DND-41 (cell line): ENCODE measurements at regions not wholly inside any gene's neighbourhood (a gene's known extent, or its start where the extent isn't known, plus 50 kb on each side); places are given as distances from the start of the nearest gene placed in this dataset.

ENCODE experiments used
- ATAC-seq: fragments of 200-7000 bp; cut with Tn5 transposase; 3 replicates; pipeline ENCODE4 v1.9.1; 2021; ENCODE audit warnings: low read depth; ENCODE audit not compliant: insufficient read depth
- DNase-seq: peaks from one replicate; pipeline ENCODE4 v3.0.0-alpha.2; 2020
- H2AFZ ChIP-seq: 2 replicates; pipeline ENCODE4 v1.6.0; 2012; ENCODE audit warnings: low read depth, low read length
- H3K27ac ChIP-seq: 2 replicates; pipeline ENCODE4 v1.5.1; 2012; ENCODE audit warnings: low read length, inconsistent platforms
- H3K27me3 ChIP-seq: fragments of 200-600 bp; sonication (generic); 2 replicates; pipeline ENCODE4 v1.6.0; 2012; ENCODE audit warnings: low read length, mild to moderate bottlenecking, inconsistent platforms; ENCODE audit not compliant: insufficient read depth, poor library complexity
- H3K36me3 ChIP-seq: 2 replicates; pipeline ENCODE4 v1.5.1; 2012; ENCODE audit warnings: low read length, inconsistent platforms; ENCODE audit not compliant: insufficient read depth
- H3K4me1 ChIP-seq: 2 replicates; pipeline ENCODE4 v1.5.1; 2012; ENCODE audit warnings: mild to moderate bottlenecking, low read length; ENCODE audit not compliant: insufficient read depth
- H3K4me2 ChIP-seq: 2 replicates; pipeline ENCODE4 v1.6.0; 2012; ENCODE audit warnings: mild to moderate bottlenecking, moderate library complexity, low read length, inconsistent platforms; ENCODE audit not compliant: insufficient read depth
- H3K4me3 ChIP-seq, 2 experiments: fragments of 200-600 bp in 1 of 2; shearing (Covaris generic) in 1 of 2; 2 replicates each; pipeline ENCODE4 v1.5.1; 2012 to 2016; ENCODE audit warnings: inconsistent platforms in 2 of 2, low read length in 2 of 2, mild to moderate bottlenecking in 2 of 2, low read depth in 1 of 2, moderate library complexity in 1 of 2
- H3K79me2 ChIP-seq: 2 replicates; pipeline ENCODE4 v1.6.0; 2012; ENCODE audit warnings: low read length, inconsistent platforms; ENCODE audit not compliant: insufficient read depth
- H3K9ac ChIP-seq: 2 replicates; pipeline ENCODE4 v1.6.0; 2012; ENCODE audit warnings: low read depth, mild to moderate bottlenecking, inconsistent platforms, low read length, moderate library complexity
- H3K9me3 ChIP-seq: 2 replicates; pipeline ENCODE4 v1.5.1; 2012; ENCODE audit warnings: low read length, moderate library complexity, mild to moderate bottlenecking, inconsistent platforms; ENCODE audit not compliant: insufficient read depth, severe bottlenecking
- H4K20me1 ChIP-seq: 2 replicates; pipeline ENCODE4 v1.6.0; 2012; ENCODE audit warnings: low read length; ENCODE audit not compliant: insufficient read depth
- EZH2 ChIP-seq: IDR thresholded peaks from 3 replicates; pipeline ENCODE4 v1.6.1; 2012; ENCODE audit warnings: borderline replicate concordance, low read depth, mild to moderate bottlenecking, moderate library complexity, low read length, inconsistent platforms; ENCODE audit not compliant: severe bottlenecking
- TF ChIP-seq, protein P1 (sequence below): IDR thresholded peaks from 2 replicates; pipeline ENCODE4 v1.5.1; 2012; ENCODE audit warnings: borderline replicate concordance, low read length, moderate library complexity, mild to moderate bottlenecking; ENCODE audit not compliant: poor library complexity, severe bottlenecking; ENCODE audit errors: extremely low read depth

DNA sequence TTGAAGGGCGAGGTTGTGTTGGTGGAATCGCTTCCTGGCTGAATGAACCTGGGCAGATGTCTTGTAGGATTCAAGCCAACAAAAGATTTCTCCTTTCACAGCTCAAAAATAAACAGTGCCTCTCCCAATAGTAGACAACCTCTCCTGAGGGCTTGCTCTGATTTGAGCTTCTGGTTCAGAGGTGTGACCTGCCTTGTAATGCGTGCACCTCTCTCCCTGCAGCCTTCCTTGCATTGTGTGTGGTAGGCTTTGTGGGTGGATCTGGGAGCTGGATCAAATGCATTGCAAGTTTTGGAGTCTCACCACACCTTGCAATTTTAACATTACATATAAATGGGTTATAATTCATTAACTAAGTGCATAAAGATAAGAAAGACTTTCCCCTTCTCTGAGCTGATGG, 96.9 kb upstream of the PTCH1 start:
- H4K20me1 ChIP-seq = no peaks in the 10 kb centered on the region
- TF ChIP-seq, protein P1, sequence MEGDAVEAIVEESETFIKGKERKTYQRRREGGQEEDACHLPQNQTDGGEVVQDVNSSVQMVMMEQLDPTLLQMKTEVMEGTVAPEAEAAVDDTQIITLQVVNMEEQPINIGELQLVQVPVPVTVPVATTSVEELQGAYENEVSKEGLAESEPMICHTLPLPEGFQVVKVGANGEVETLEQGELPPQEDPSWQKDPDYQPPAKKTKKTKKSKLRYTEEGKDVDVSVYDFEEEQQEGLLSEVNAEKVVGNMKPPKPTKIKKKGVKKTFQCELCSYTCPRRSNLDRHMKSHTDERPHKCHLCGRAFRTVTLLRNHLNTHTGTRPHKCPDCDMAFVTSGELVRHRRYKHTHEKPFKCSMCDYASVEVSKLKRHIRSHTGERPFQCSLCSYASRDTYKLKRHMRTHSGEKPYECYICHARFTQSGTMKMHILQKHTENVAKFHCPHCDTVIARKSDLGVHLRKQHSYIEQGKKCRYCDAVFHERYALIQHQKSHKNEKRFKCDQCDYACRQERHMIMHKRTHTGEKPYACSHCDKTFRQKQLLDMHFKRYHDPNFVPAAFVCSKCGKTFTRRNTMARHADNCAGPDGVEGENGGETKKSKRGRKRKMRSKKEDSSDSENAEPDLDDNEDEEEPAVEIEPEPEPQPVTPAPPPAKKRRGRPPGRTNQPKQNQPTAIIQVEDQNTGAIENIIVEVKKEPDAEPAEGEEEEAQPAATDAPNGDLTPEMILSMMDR = no peak
- TF ChIP-seq EZH2 = no peak
- DNase-seq (no peak), ATAC-seq (no peak)
- H3K9me3 ChIP-seq = no peaks in the 10 kb centered on the region
- no peaks in the 10 kb centered on the region for H3K79me2 ChIP-seq
- H3K27me3 ChIP-seq = no peaks in the 10 kb centered on the region
- H3K4me3 ChIP-seq = no peak overlapping the region
- H2AFZ ChIP-seq = no peak overlapping the region
- H3K36me3 ChIP-seq = no peaks in the 10 kb centered on the region
- no peak overlapping the region for H3K4me2 ChIP-seq
- no peaks in the 10 kb centered on the region for H3K4me1 ChIP-seq
- no peak overlapping the region for H3K27ac ChIP-seq
- no peak overlapping the region for H3K9ac ChIP-seq

DNA sequence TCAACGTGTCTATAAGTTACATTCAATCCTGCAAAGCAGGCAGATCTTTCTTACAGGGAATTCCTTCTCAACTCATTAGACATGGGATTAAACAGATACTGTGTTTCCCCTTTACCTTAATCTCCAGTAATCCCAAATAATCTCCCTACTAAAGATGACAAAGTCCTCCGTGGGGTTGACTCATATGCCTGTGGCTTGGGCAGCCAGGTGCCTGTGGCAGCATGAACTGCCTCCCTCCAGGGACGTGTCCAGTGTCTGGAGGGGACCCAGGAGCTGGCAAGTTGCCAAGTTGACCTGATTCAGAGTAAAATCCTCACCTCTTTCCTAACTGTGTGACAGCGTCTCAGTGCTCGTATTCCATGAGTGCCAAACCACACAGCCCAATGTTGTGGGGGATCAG, 94.6 kb upstream of the PTCH1 start:
- H3K4me1 ChIP-seq = no peaks in the 10 kb centered on the region
- H3K9me3 ChIP-seq = no peaks in the 10 kb centered on the region
- H3K4me3 ChIP-seq = no peak overlapping the region
- H3K9ac ChIP-seq = no peak overlapping the region
- H3K27ac ChIP-seq = no peak overlapping the region
- no peaks in the 10 kb centered on the region for H3K79me2 ChIP-seq
- no peak for DNase-seq
- H3K36me3 ChIP-seq = no peaks in the 10 kb centered on the region
- no peak overlapping the region for H3K4me2 ChIP-seq
- no peak for ATAC-seq
- H3K27me3 ChIP-seq = no peaks in the 10 kb centered on the region
- no peak overlapping the region for H2AFZ ChIP-seq
- TF ChIP-seq, protein P1 = no peak
- TF ChIP-seq EZH2 = no peak
- no peaks in the 10 kb centered on the region for H4K20me1 ChIP-seq

DNA sequence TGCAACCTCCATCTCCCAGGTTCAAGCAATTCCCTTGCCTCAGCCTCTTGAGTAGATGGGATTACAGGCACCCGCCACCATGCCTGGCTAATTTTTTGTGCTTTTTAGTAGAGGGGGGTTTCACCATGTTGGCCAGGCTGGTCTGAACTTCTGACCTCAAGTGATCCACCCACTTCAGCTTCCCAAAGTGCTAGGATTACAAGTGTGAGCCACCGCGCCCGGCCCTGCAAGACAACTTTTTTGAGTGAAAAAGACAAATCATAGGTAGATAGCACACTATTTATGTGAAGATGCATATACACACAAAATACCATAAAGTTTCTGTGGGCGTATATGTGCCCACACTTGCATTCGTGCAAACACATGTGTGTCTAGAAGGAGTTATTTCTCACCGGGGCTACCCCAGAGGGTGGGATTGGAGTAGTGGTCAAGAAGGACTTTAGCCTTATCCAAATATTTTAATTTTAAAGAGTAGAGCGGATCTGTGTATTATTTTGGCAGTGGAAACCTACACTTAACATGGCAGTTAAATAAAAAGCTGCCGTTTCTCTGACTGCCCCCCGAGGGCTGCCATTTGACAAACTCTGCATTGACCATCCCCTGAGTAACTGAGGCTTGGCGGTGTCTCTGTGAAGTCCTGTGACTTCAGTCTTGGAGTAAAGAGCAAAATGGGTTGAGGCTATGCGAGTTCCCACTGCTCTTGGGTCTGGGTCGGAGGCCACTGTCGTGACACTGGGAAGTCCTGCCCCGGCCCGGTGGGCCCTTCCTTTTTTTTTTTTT, 93.4 kb upstream of the PTCH1 start:
- Histone ChIP-seq H3K27me3 (no peaks in the 10 kb centered on the region), H4K20me1 (no peaks in the 10 kb centered on the region), H3K79me2 (no peaks in the 10 kb centered on the region), H3K27ac (no peak overlapping the region), H3K9me3 (no peaks in the 10 kb centered on the region), H3K4me3 (no peak overlapping the region), H3K4me1 (no peaks in the 10 kb centered on the region), H2AFZ (no peak overlapping the region), H3K36me3 (no peaks in the 10 kb centered on the region), H3K4me2 (no peak overlapping the region), H3K9ac (no peak overlapping the region)
- DNase-seq (no peak), ATAC-seq (no peak)
- TF ChIP-seq, protein P1 = no peak
- no peak for TF ChIP-seq EZH2

DNA sequence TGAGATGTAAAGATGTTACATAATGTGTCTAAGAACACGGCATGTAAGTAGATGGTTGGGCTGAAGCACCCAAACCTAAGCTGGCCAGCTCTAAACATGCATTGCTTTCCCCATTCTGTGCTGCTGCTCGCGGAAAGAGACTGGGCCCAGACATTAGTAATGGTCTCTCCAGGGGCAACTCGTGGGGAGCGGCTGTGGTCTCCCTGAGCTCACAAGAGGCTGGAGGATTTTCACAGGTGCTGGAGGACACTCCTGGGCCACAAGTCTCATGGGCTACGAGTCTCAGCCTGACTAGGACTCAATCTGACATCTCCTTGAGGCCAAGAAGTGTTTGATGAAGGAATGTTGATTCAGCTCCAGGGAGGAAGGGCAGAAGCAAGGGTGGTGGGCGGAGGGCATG, 92.7 kb upstream of the PTCH1 start:
- Histone ChIP-seq H2AFZ (no peak overlapping the region), H4K20me1 (no peaks in the 10 kb centered on the region), H3K4me1 (no peaks in the 10 kb centered on the region), H3K9me3 (no peaks in the 10 kb centered on the region), H3K36me3 (no peaks in the 10 kb centered on the region), H3K9ac (no peak overlapping the region), H3K4me3 (no peak overlapping the region), H3K27ac (no peak overlapping the region), H3K27me3 (no peaks in the 10 kb centered on the region), H3K4me2 (no peak overlapping the region), H3K79me2 (no peaks in the 10 kb centered on the region)
- ATAC-seq (no peak), DNase-seq (no peak)
- TF ChIP-seq, protein P1 = no peak
- no peak for TF ChIP-seq EZH2
